H9 (cell line): ENCODE measurements at regions not wholly inside any gene's neighbourhood (a gene's known extent, or its start where the extent isn't known, plus 50 kb on each side); places are given as distances from the start of the nearest gene placed in this dataset.

ENCODE experiments used
- DNase-seq: peaks from one replicate; pipeline ENCODE4 v3.0.0-alpha.2; 2017
- H2AFZ ChIP-seq: one replicate; pipeline ENCODE4 v1.6.1; 2013; ENCODE audit warnings: mild to moderate bottlenecking, low read length, control low read depth, moderate library complexity
- H2AK5ac ChIP-seq: 2 replicates; pipeline ENCODE4 v1.6.1; 2013; ENCODE audit warnings: low read length, control low read depth, mixed read lengths; ENCODE audit not compliant: insufficient read length
- H2BK120ac ChIP-seq: one replicate; pipeline ENCODE4 v1.6.1; 2013; ENCODE audit warnings: low read depth, mild to moderate bottlenecking, low read length, control low read depth, inconsistent platforms; ENCODE audit not compliant: poor library complexity, severe bottlenecking
- H2BK12ac ChIP-seq: 2 replicates; pipeline ENCODE4 v1.6.1; 2013; ENCODE audit warnings: low read length, control low read depth, mixed read lengths, low read depth; ENCODE audit not compliant: insufficient read length
- H2BK15ac ChIP-seq: 2 replicates; pipeline ENCODE4 v1.6.1; 2013; ENCODE audit warnings: low read depth, low read length, control low read depth
- H2BK20ac ChIP-seq: one replicate; pipeline ENCODE4 v1.6.1; 2013; ENCODE audit warnings: low read depth, mild to moderate bottlenecking, low read length, control low read depth, inconsistent platforms; ENCODE audit not compliant: poor library complexity, severe bottlenecking
- H2BK5ac ChIP-seq: 2 replicates; pipeline ENCODE4 v1.6.1; 2013; ENCODE audit warnings: low read length, control low read depth, mixed read lengths; ENCODE audit not compliant: insufficient read length
- H3K14ac ChIP-seq: 2 replicates; pipeline ENCODE4 v1.6.1; 2013; ENCODE audit warnings: low read length, control low read depth; ENCODE audit not compliant: insufficient read depth
- H3K18ac ChIP-seq: 2 replicates; pipeline ENCODE4 v1.6.1; 2013; ENCODE audit warnings: low read depth, mild to moderate bottlenecking, mixed read lengths, low read length, control low read depth; ENCODE audit not compliant: insufficient read length
- H3K23ac ChIP-seq: 2 replicates; pipeline ENCODE4 v1.6.1; 2013; ENCODE audit warnings: low read length, control low read depth, mixed read lengths, low read depth; ENCODE audit not compliant: insufficient read length
- H3K23me2 ChIP-seq: 2 replicates; pipeline ENCODE4 v1.6.1; 2013; ENCODE audit warnings: low read depth, mild to moderate bottlenecking, mixed read lengths, low read length, control low read depth; ENCODE audit not compliant: insufficient read length, poor library complexity, severe bottlenecking
- H3K27ac ChIP-seq: 2 replicates; pipeline ENCODE4 v1.5.1; 2013; ENCODE audit warnings: low read length, control low read depth, mixed read lengths, low read depth; ENCODE audit not compliant: insufficient read length
- H3K27me3 ChIP-seq: 2 replicates; pipeline ENCODE4 v1.6.1; 2013; ENCODE audit warnings: low read length, control low read depth, inconsistent platforms; ENCODE audit not compliant: insufficient read depth
- H3K4ac ChIP-seq: 2 replicates; pipeline ENCODE4 v1.6.1; 2013; ENCODE audit warnings: low read depth, mild to moderate bottlenecking, control low read depth, inconsistent platforms, low read length, moderate library complexity
- H3K4me1 ChIP-seq: 2 replicates; pipeline ENCODE4 v1.6.1; 2013; ENCODE audit warnings: low read length, control low read depth, inconsistent platforms; ENCODE audit not compliant: insufficient read depth
- H3K4me2 ChIP-seq: 2 replicates; pipeline ENCODE4 v1.6.1; 2013; ENCODE audit warnings: low read length, control low read depth, mixed read lengths; ENCODE audit not compliant: insufficient read length, insufficient read depth
- H3K56ac ChIP-seq: 2 replicates; pipeline ENCODE4 v1.6.1; 2013; ENCODE audit warnings: low read depth, mild to moderate bottlenecking, mixed read lengths, low read length, control low read depth; ENCODE audit not compliant: insufficient read length
- H3K79me1 ChIP-seq: 2 replicates; pipeline ENCODE4 v1.6.1; 2013; ENCODE audit warnings: low read depth, mild to moderate bottlenecking, moderate library complexity, low read length, control low read depth, inconsistent platforms; ENCODE audit not compliant: insufficient read depth, poor library complexity, severe bottlenecking
- H3K79me2 ChIP-seq: 2 replicates; pipeline ENCODE4 v1.6.1; 2013; ENCODE audit warnings: low read length, control low read depth, inconsistent platforms; ENCODE audit not compliant: insufficient read depth
- H3K9ac ChIP-seq: 2 replicates; pipeline ENCODE4 v1.6.1; 2013; ENCODE audit warnings: low read length, control low read depth, mixed read lengths; ENCODE audit not compliant: insufficient read length; ENCODE audit errors: extremely low read depth
- H3K9me3 ChIP-seq: one replicate; pipeline ENCODE4 v1.6.1; 2013; ENCODE audit warnings: low read depth, low read length, inconsistent platforms; ENCODE audit not compliant: control insufficient read depth
- H3T11ph ChIP-seq: one replicate; pipeline ENCODE4 v1.6.1; 2013; ENCODE audit warnings: mild to moderate bottlenecking, low read length, control low read depth, inconsistent platforms
- H4K20me1 ChIP-seq: one replicate; pipeline ENCODE4 v1.6.1; 2013; ENCODE audit not compliant: control insufficient read depth, insufficient read length, insufficient read depth
- H4K5ac ChIP-seq: 2 replicates; pipeline ENCODE4 v1.6.1; 2013; ENCODE audit warnings: low read depth, mild to moderate bottlenecking, mixed read lengths, low read length, control low read depth; ENCODE audit not compliant: insufficient read length
- H4K8ac ChIP-seq: replicated peaks from 2 replicates; pipeline ENCODE4 v1.6.1; 2013; ENCODE audit warnings: low read length, control low read depth, mixed read lengths, low read depth; ENCODE audit not compliant: insufficient read length
- H4K91ac ChIP-seq: 2 replicates; pipeline ENCODE4 v1.6.1; 2013; ENCODE audit warnings: low read depth, mild to moderate bottlenecking, moderate library complexity, mixed read lengths, low read length, control low read depth; ENCODE audit not compliant: insufficient read length
- H3K27ac Mint-ChIP-seq, 3 experiments: 2 replicates in 2 of 3; 3 replicates in 1 of 3; pipeline ENCODE4 v1.8.0; 2020 to 2021; ENCODE audit warnings: mixed read lengths in 3 of 3, mild to moderate bottlenecking in 1 of 3, moderate library complexity in 1 of 3
- H3K27me3 Mint-ChIP-seq: 2 replicates; pipeline ENCODE4 v1.8.0; 2021; ENCODE audit warnings: low read depth, mild to moderate bottlenecking, moderate library complexity, mixed read lengths
- H3K36me3 Mint-ChIP-seq, 3 experiments: 2 replicates in 2 of 3; 3 replicates in 1 of 3; pipeline ENCODE4 v1.8.0; 2020 to 2021; ENCODE audit warnings: low read depth in 3 of 3, mixed read lengths in 3 of 3; ENCODE audit not compliant: insufficient read depth in 1 of 3
- H3K4me1 Mint-ChIP-seq, 2 experiments: 2 replicates each; pipeline ENCODE4 v1.8.0; 2020; ENCODE audit warnings: mixed read lengths in 2 of 2
- H3K4me3 Mint-ChIP-seq, 2 experiments: 2 replicates in 1 of 2; 3 replicates in 1 of 2; pipeline ENCODE4 v1.8.0; 2020 to 2021; ENCODE audit warnings: mild to moderate bottlenecking in 2 of 2, mixed read lengths in 2 of 2, moderate library complexity in 1 of 2
- H3K9me3 Mint-ChIP-seq, 2 experiments: 2 replicates in 1 of 2; 3 replicates in 1 of 2; pipeline ENCODE4 v1.8.0; 2020; ENCODE audit warnings: mild to moderate bottlenecking in 2 of 2, mixed read lengths in 2 of 2, moderate library complexity in 1 of 2
- WGBS: extraction: QIAGEN DNeasy Blood & Tissue Kit; methylation state at CpG from one replicate; pipeline ENCODE4 v1.1.7; 2013; ENCODE audit warnings: missing lambda C conversion rate, low lambda C conversion rate, mixed read lengths; ENCODE audit not compliant: insufficient read length; ENCODE audit errors: extremely low coverage; 5-methylcytosine and 5-hydroxymethylcytosine counted together
- TF ChIP-seq, protein P1 (sequence below): fragments of 200-600 bp; sonication (generic); conservative IDR thresholded peaks from 3 replicates; pipeline ENCODE4 v1.8.0; 2021; ENCODE audit warnings: antibody characterized with exemption, mild to moderate bottlenecking

DNA sequence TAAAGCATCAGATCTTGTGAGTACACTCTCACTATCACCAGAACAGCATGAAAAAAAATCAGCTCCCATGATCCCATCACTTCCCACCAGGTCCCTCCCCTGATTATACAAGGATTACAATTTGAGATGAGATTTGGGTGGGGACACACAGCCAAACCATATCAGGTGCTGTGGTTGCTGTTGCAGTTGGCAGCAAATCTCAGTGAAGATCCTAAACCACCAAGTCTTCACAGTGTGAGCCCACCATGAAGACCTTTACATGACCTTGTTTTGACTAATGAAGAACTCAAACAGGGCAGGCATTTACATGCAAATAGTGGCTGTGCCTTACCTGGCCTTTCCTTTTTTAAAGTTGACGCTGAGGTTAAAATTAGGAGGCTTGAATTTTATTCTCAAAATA is 242.6 kb downstream of the ACTR3B start:
- Mint-ChIP-seq H3K4me1 (peaks cover 16 to 30% of the 10 kb centered on the region in 2 experiments), H3K9me3 (peaks cover 34 to 35% of the 10 kb centered on the region in 2 experiments), H3K4me3 (no peak overlapping the region), H3K27me3 (peaks cover 20% of the 10 kb centered on the region), H3K36me3 (peaks cover 23 to 38% (median 24%) of the 10 kb centered on the region in 3 experiments), H3K27ac (no peak overlapping the region)
- Histone ChIP-seq H4K5ac (no peak overlapping the region), H3K18ac (no peak overlapping the region), H2BK20ac (no peak overlapping the region), H3K9ac (no peak overlapping the region), H3K4me1 (no peaks in the 10 kb centered on the region; the same call in 1 of the 2 replicates), H4K8ac (no peak overlapping the region), H2BK15ac (no peak overlapping the region), H3K23me2 (no peaks in the 10 kb centered on the region), H3K4ac (no peak overlapping the region), H3K9me3 (peaks cover 12% of the 10 kb centered on the region), H3K79me2 (no peaks in the 10 kb centered on the region), H3K79me1 (no peaks in the 10 kb centered on the region), H3K4me2 (no peak overlapping the region), H2AK5ac (no peak overlapping the region), H2BK120ac (no peak overlapping the region), H3K27ac (no peak overlapping the region), H3K14ac (no peak overlapping the region), H2AFZ (no peak overlapping the region), H3K23ac (no peak overlapping the region), H4K91ac (no peak overlapping the region), H4K20me1 (no peaks in the 10 kb centered on the region), H3K56ac (no peak overlapping the region), H2BK5ac (no peak overlapping the region), H3T11ph (no peak overlapping the region), H3K27me3 (no peaks in the 10 kb centered on the region), H2BK12ac (no peak overlapping the region)
- DNase-seq = no peak
- TF ChIP-seq, protein P1, sequence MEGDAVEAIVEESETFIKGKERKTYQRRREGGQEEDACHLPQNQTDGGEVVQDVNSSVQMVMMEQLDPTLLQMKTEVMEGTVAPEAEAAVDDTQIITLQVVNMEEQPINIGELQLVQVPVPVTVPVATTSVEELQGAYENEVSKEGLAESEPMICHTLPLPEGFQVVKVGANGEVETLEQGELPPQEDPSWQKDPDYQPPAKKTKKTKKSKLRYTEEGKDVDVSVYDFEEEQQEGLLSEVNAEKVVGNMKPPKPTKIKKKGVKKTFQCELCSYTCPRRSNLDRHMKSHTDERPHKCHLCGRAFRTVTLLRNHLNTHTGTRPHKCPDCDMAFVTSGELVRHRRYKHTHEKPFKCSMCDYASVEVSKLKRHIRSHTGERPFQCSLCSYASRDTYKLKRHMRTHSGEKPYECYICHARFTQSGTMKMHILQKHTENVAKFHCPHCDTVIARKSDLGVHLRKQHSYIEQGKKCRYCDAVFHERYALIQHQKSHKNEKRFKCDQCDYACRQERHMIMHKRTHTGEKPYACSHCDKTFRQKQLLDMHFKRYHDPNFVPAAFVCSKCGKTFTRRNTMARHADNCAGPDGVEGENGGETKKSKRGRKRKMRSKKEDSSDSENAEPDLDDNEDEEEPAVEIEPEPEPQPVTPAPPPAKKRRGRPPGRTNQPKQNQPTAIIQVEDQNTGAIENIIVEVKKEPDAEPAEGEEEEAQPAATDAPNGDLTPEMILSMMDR = no peak
- no CpG with 5 or more reads among the region's 1 CpG for WGBS
